ENCODE measurements at regions not wholly inside any gene's neighbourhood (a gene's known extent, or its start where the extent isn't known, plus 50 kb on each side); places are given as distances from the start of the nearest gene placed in this dataset.
A peak's percentile ranks its signal among the peaks of the same experiment; 100 is the strongest.
"Not testable (repeated sequence)": the region's sequence is repeated elsewhere in the genome, so short reads cannot be mapped to it uniquely, and the experiment has no call there.

DNA sequence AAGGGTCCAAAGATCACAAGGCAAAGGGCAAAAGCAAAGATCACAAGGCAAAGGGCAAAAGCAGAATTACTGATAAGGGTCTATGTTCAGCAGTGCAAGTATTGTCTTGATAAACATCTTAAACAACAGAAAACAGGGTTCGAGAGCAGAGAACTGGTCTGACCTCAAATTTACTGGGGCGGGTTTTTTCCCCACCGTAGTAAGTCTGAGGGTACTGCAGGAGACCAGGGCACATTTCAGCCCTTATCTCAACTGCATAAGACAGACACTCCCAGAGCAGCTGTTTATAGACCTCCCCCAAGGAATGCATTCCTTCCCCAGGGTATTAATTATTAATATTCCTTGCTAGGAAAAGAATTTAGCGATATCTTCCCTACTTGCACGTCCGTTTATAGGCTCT lies 61.3 kb downstream of the ZNF860 start:
- intact Hi-C loops (cut with micrococcal nuclease; ENCODE audit: unreplicated experiment); BruUV-seq (replicated peaks); CTCF ChIA-PET; POLR2A ChIA-PET (ENCODE audit: unreplicated experiment); H3K4me3 ChIP-seq; H3K27me3 ChIP-seq (ENCODE audit: insufficient read depth, low read depth); H3K36me3 ChIP-seq (ENCODE audit: low read depth); DNase-seq; H3K9me2 ChIP-seq (ENCODE audit: insufficient read depth); H3K27ac ChIP-seq; H4K20me1 ChIP-seq (ENCODE audit: insufficient read depth); H3K79me2 ChIP-seq (ENCODE audit: low read depth); H2AFZ ChIP-seq; H3K9me3 ChIP-seq (ENCODE audit: insufficient read depth, low read depth); H3K4me2 ChIP-seq: not testable (repeated sequence)
- Histone ChIP-seq H3K4me1 (replicated peaks; ENCODE audit: insufficient read depth) (peaks cover 32% of the 10 kb centered on the region), H3F3A (ENCODE audit: insufficient read depth, low read depth) (peaks cover 29% of the 10 kb centered on the region)

DNA sequence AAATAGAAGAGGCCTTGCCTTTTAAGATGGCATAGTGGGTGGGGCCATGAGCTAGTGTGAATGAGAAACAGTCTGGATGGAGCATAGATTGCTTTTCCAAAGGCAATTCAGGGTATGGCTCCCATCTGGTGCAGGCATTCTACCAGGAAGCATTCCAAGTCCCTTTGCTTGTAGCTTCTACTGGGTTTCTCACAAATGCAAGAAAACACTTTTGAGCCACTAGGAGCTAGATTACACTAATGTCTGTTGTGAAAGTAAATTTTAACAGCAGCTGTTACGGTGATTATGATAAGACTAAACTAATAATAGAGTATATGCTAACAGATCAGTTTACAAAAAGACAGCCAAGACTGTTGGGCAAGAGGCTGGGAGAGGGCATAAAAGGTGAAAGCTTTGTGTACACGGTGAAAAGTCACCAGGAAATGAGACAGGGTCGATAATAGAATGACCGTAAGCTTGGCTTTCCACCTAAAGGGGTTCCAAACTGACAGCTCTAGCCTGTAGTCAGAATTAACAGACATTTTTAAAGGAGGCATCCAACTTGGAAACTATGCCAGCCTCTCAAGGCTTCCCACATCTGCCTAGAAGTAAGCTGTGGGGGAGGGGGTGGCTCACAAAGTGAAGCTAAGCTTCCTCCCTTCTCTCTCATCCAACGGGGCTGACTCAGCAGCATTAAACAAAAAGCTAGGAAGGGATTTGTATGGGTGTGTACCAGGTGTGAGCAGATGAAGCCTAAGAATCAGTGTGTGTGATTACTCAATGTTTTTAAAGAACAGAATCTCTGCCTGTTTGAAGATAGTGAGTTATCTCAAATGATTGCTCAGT lies 61.1 kb upstream of the GPD1L start:
- H3K27ac ChIP-seq = peak overlapping the region; percentile 69
- no peaks in the 10 kb centered on the region for H3K9me2 ChIP-seq (ENCODE audit: insufficient read depth)
- H2AFZ ChIP-seq = 0 out of 2 replicates have a peak overlapping the region, but pooled peaks have one; percentile 8
- H3K79me2 ChIP-seq (ENCODE audit: low read depth) = no peaks in the 10 kb centered on the region
- ChIA-PET POLR2A (ENCODE audit: unreplicated experiment) (interaction anchor here (0.6 to 0.9 kb wide), 5 partner anchors 65 to 580 kb away, joined by 3 to 5 read pairs (median 4); no protein-coding TSS in a partner anchor), CTCF (interaction anchor here (0.6 to 1.0 kb wide), 2 partner anchors 109 to 355 kb away, joined by 3 read pairs; no protein-coding TSS in a partner anchor)
- no peaks in the 10 kb centered on the region for H3K36me3 ChIP-seq (ENCODE audit: low read depth)
- peak overlapping the region; percentile 38; the same call in 1 of the 2 replicates for H3K4me3 ChIP-seq
- no peak for TF ChIP-seq EZH2 (IDR thresholded peaks at IDR 0.05; ENCODE audit: low read depth)
- TF ChIP-seq, protein P1, sequence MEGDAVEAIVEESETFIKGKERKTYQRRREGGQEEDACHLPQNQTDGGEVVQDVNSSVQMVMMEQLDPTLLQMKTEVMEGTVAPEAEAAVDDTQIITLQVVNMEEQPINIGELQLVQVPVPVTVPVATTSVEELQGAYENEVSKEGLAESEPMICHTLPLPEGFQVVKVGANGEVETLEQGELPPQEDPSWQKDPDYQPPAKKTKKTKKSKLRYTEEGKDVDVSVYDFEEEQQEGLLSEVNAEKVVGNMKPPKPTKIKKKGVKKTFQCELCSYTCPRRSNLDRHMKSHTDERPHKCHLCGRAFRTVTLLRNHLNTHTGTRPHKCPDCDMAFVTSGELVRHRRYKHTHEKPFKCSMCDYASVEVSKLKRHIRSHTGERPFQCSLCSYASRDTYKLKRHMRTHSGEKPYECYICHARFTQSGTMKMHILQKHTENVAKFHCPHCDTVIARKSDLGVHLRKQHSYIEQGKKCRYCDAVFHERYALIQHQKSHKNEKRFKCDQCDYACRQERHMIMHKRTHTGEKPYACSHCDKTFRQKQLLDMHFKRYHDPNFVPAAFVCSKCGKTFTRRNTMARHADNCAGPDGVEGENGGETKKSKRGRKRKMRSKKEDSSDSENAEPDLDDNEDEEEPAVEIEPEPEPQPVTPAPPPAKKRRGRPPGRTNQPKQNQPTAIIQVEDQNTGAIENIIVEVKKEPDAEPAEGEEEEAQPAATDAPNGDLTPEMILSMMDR (conservative IDR thresholded peaks at IDR 0.05) = no peak
- H3K9me3 ChIP-seq (ENCODE audit: insufficient read depth, low read depth) = 0 out of 2 replicates have a peak, but pooled peaks cover 5% of the 10 kb centered on the region
- H3K27me3 ChIP-seq (ENCODE audit: insufficient read depth, low read depth) = no peaks in the 10 kb centered on the region
- H3K4me1 ChIP-seq (replicated peaks; ENCODE audit: insufficient read depth) = peaks cover 28% of the 10 kb centered on the region
- intact Hi-C loops (cut with micrococcal nuclease; ENCODE audit: unreplicated experiment) = loop anchor here (1.0 to 2.0 kb wide), 2 partner anchors 61 to 64 kb away; partner anchors contain the start of genes GPD1L, OSBPL10 and ZNF860
- H3F3A ChIP-seq (ENCODE audit: insufficient read depth, low read depth) = peaks cover 24% of the 10 kb centered on the region
- peak overlapping the region; percentile 70 for H3K4me2 ChIP-seq
- H4K20me1 ChIP-seq (ENCODE audit: insufficient read depth) = no peaks in the 10 kb centered on the region
- no TSS peak for BruUV-seq (replicated peaks)
- DNase-seq = peak; percentile 47 to 90

DNA sequence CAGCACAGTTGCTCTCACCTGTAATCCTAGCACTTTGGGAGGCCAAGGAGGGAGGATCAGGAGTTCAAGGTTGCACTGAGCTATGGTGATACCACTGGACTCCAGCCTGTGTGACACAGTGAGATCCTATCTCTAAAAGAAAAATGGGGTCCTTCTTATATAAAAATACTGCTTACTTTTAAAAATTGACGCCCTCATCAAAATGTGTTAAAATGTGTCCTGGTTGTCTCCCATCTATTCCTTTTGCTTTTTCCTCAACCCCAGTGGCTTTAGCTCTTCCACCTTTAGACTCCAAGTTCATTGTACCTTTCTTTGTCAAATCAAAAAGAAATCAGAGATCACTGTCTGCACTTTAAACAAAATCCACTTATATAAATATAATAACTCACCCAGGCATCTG lies 60.3 kb upstream of the GPD1L start:
- H4K20me1 ChIP-seq (ENCODE audit: insufficient read depth) = no peaks in the 10 kb centered on the region
- peaks cover 28% of the 10 kb centered on the region for H3K4me1 ChIP-seq (replicated peaks; ENCODE audit: insufficient read depth)
- POLR2A ChIA-PET (ENCODE audit: unreplicated experiment) = interaction anchor here (0.6 to 0.9 kb wide), 2 partner anchors 64 to 581 kb away, joined by 4 to 5 read pairs; no protein-coding TSS in a partner anchor
- H3K36me3 ChIP-seq (ENCODE audit: low read depth) = no peaks in the 10 kb centered on the region
- CTCF ChIA-PET = interaction anchor here (0.6 to 1.0 kb wide), 2 partner anchors 65 to 108 kb away, joined by 3 read pairs; no protein-coding TSS in a partner anchor
- no peaks in the 10 kb centered on the region for H3K9me2 ChIP-seq (ENCODE audit: insufficient read depth)
- no peak overlapping the region for H2AFZ ChIP-seq
- DNase-seq = no peak
- peaks cover 24% of the 10 kb centered on the region for H3F3A ChIP-seq (ENCODE audit: insufficient read depth, low read depth)
- intact Hi-C loops (cut with micrococcal nuclease; ENCODE audit: unreplicated experiment) = no loop called here
- peak overlapping the region; percentile 38; the same call in 1 of the 2 replicates for H3K4me3 ChIP-seq
- no peak for TF ChIP-seq EZH2 (IDR thresholded peaks at IDR 0.05; ENCODE audit: low read depth)
- TF ChIP-seq, protein P1 (conservative IDR thresholded peaks at IDR 0.05) = no peak
- peak overlapping the region; percentile 69 for H3K27ac ChIP-seq
- BruUV-seq (replicated peaks) = no TSS peak
- 0 out of 2 replicates have a peak, but pooled peaks cover 5% of the 10 kb centered on the region for H3K9me3 ChIP-seq (ENCODE audit: insufficient read depth, low read depth)
- peak overlapping the region; percentile 70 for H3K4me2 ChIP-seq
- H3K79me2 ChIP-seq (ENCODE audit: low read depth) = no peaks in the 10 kb centered on the region
- no peaks in the 10 kb centered on the region for H3K27me3 ChIP-seq (ENCODE audit: insufficient read depth, low read depth)
